ENCODE measurements at regions not wholly inside any gene's neighbourhood (a gene's known extent, or its start where the extent isn't known, plus 50 kb on each side); places are given as distances from the start of the nearest gene placed in this dataset.

GRCh38 chr10:78287618-78288017 lies 254.0 kb downstream of the RPS24 start:
- TF ChIP-seq, protein P1, sequence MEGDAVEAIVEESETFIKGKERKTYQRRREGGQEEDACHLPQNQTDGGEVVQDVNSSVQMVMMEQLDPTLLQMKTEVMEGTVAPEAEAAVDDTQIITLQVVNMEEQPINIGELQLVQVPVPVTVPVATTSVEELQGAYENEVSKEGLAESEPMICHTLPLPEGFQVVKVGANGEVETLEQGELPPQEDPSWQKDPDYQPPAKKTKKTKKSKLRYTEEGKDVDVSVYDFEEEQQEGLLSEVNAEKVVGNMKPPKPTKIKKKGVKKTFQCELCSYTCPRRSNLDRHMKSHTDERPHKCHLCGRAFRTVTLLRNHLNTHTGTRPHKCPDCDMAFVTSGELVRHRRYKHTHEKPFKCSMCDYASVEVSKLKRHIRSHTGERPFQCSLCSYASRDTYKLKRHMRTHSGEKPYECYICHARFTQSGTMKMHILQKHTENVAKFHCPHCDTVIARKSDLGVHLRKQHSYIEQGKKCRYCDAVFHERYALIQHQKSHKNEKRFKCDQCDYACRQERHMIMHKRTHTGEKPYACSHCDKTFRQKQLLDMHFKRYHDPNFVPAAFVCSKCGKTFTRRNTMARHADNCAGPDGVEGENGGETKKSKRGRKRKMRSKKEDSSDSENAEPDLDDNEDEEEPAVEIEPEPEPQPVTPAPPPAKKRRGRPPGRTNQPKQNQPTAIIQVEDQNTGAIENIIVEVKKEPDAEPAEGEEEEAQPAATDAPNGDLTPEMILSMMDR (conservative IDR thresholded peaks at IDR 0.05 in 1 of 2, IDR thresholded peaks at IDR 0.05 in 1 of 2; ENCODE audit: extremely low read depth in 1 of 2, insufficient read depth in 1 of 2, low read depth in 1 of 2, low read length in 2 of 2), result no peak
- TF ChIP-seq EZH2 (IDR thresholded peaks at IDR 0.05; ENCODE audit: borderline replicate concordance, low read length), result no peak

Measured in mammary epithelial cell (primary cell).